DND-41 (cell line): ENCODE measurements at regions not wholly inside any gene's neighbourhood (a gene's known extent, or its start where the extent isn't known, plus 50 kb on each side); places are given as distances from the start of the nearest gene placed in this dataset.

Experiments used
- ATAC-seq: fragments of 200-7000 bp; cut with Tn5 transposase; 3 replicates; pipeline ENCODE4 v1.9.1; 2021; ENCODE audit warnings: low read depth; ENCODE audit not compliant: insufficient read depth
- DNase-seq: peaks from one replicate; pipeline ENCODE4 v3.0.0-alpha.2; 2020
- H2AFZ ChIP-seq: 2 replicates; pipeline ENCODE4 v1.6.0; 2012; ENCODE audit warnings: low read depth, low read length
- H3K27ac ChIP-seq: 2 replicates; pipeline ENCODE4 v1.5.1; 2012; ENCODE audit warnings: low read length, inconsistent platforms
- H3K27me3 ChIP-seq: fragments of 200-600 bp; sonication (generic); 2 replicates; pipeline ENCODE4 v1.6.0; 2012; ENCODE audit warnings: low read length, mild to moderate bottlenecking, inconsistent platforms; ENCODE audit not compliant: insufficient read depth, poor library complexity
- H3K36me3 ChIP-seq: 2 replicates; pipeline ENCODE4 v1.5.1; 2012; ENCODE audit warnings: low read length, inconsistent platforms; ENCODE audit not compliant: insufficient read depth
- H3K4me1 ChIP-seq: 2 replicates; pipeline ENCODE4 v1.5.1; 2012; ENCODE audit warnings: mild to moderate bottlenecking, low read length; ENCODE audit not compliant: insufficient read depth
- H3K4me2 ChIP-seq: 2 replicates; pipeline ENCODE4 v1.6.0; 2012; ENCODE audit warnings: mild to moderate bottlenecking, moderate library complexity, low read length, inconsistent platforms; ENCODE audit not compliant: insufficient read depth
- H3K4me3 ChIP-seq, 2 experiments: fragments of 200-600 bp in 1 of 2; shearing (Covaris generic) in 1 of 2; 2 replicates each; pipeline ENCODE4 v1.5.1; 2012 to 2016; ENCODE audit warnings: inconsistent platforms in 2 of 2, low read length in 2 of 2, mild to moderate bottlenecking in 2 of 2, low read depth in 1 of 2, moderate library complexity in 1 of 2
- H3K79me2 ChIP-seq: 2 replicates; pipeline ENCODE4 v1.6.0; 2012; ENCODE audit warnings: low read length, inconsistent platforms; ENCODE audit not compliant: insufficient read depth
- H3K9ac ChIP-seq: 2 replicates; pipeline ENCODE4 v1.6.0; 2012; ENCODE audit warnings: low read depth, mild to moderate bottlenecking, inconsistent platforms, low read length, moderate library complexity
- H3K9me3 ChIP-seq: 2 replicates; pipeline ENCODE4 v1.5.1; 2012; ENCODE audit warnings: low read length, moderate library complexity, mild to moderate bottlenecking, inconsistent platforms; ENCODE audit not compliant: insufficient read depth, severe bottlenecking
- H4K20me1 ChIP-seq: 2 replicates; pipeline ENCODE4 v1.6.0; 2012; ENCODE audit warnings: low read length; ENCODE audit not compliant: insufficient read depth
- CTCF ChIP-seq: IDR thresholded peaks from 2 replicates; pipeline ENCODE4 v1.5.1; 2012; ENCODE audit warnings: borderline replicate concordance, low read length, moderate library complexity, mild to moderate bottlenecking; ENCODE audit not compliant: poor library complexity, severe bottlenecking; ENCODE audit errors: extremely low read depth
- EZH2 ChIP-seq: IDR thresholded peaks from 3 replicates; pipeline ENCODE4 v1.6.1; 2012; ENCODE audit warnings: borderline replicate concordance, low read depth, mild to moderate bottlenecking, moderate library complexity, low read length, inconsistent platforms; ENCODE audit not compliant: severe bottlenecking

GRCh38 chr2:180478883-180479282 is 471.8 kb upstream of the CWC22 start:
- H3K79me2 ChIP-seq, result no peaks in the 10 kb centered on the region
- ATAC-seq, result no peak

GRCh38 chr2:180474716-180475115 is 467.6 kb upstream of the CWC22 start:
- H3K36me3 ChIP-seq, result no peaks in the 10 kb centered on the region
- no peak overlapping the region for H3K27ac ChIP-seq
- no peaks in the 10 kb centered on the region for H4K20me1 ChIP-seq
- no peaks in the 10 kb centered on the region for H3K4me1 ChIP-seq
- no peak overlapping the region for H3K4me2 ChIP-seq
- H2AFZ ChIP-seq, result no peak overlapping the region
- H3K4me3 ChIP-seq, result no peak overlapping the region
- TF ChIP-seq CTCF, result no peak
- no peak for TF ChIP-seq EZH2
- ATAC-seq (no peak), DNase-seq (no peak)
- no peaks in the 10 kb centered on the region for H3K9me3 ChIP-seq
- H3K9ac ChIP-seq, result no peak overlapping the region
- H3K79me2 ChIP-seq, result no peaks in the 10 kb centered on the region
- no peaks in the 10 kb centered on the region for H3K27me3 ChIP-seq

More at GRCh38 chr2:180478883-180479282, 471.8 kb upstream of the CWC22 start:
- Histone ChIP-seq H3K9ac (no peak overlapping the region), H3K27me3 (no peaks in the 10 kb centered on the region), H2AFZ (no peak overlapping the region), H3K9me3 (no peaks in the 10 kb centered on the region), H3K4me2 (no peak overlapping the region), H3K4me3 (no peak overlapping the region), H3K27ac (no peak overlapping the region), H3K4me1 (no peaks in the 10 kb centered on the region), H3K36me3 (no peaks in the 10 kb centered on the region), H4K20me1 (no peaks in the 10 kb centered on the region)
- DNase-seq, result no peak
- TF ChIP-seq CTCF, result no peak
- no peak for TF ChIP-seq EZH2

- Histone ChIP-seq H3K79me2 (no peaks in the 10 kb centered on the region), H3K27ac (no peak overlapping the region), H3K4me2 (no peak overlapping the region), H3K27me3 (no peaks in the 10 kb centered on the region), H2AFZ (no peak overlapping the region), H3K4me1 (no peaks in the 10 kb centered on the region), H3K9me3 (no peaks in the 10 kb centered on the region), H3K4me3 (no peak overlapping the region), H3K36me3 (no peaks in the 10 kb centered on the region), H4K20me1 (no peaks in the 10 kb centered on the region), H3K9ac (no peak overlapping the region)
- TF ChIP-seq EZH2, result no peak
- no peak for TF ChIP-seq CTCF
- DNase-seq (no peak), ATAC-seq (no peak)
These were observed 466.4 kb upstream of the CWC22 start for GRCh38 chr2:180473456-180473855.

- DNase-seq, result no peak
- no peak for ATAC-seq
- Histone ChIP-seq H3K4me2 (no peak overlapping the region), H3K4me1 (no peaks in the 10 kb centered on the region), H4K20me1 (no peaks in the 10 kb centered on the region), H3K9ac (no peak overlapping the region), H3K79me2 (no peaks in the 10 kb centered on the region), H3K4me3 (no peak overlapping the region), H3K36me3 (no peaks in the 10 kb centered on the region), H3K27me3 (no peaks in the 10 kb centered on the region), H3K9me3 (no peaks in the 10 kb centered on the region), H3K27ac (no peak overlapping the region), H2AFZ (no peak overlapping the region)
- no peak for TF ChIP-seq EZH2
- TF ChIP-seq CTCF, result no peak
These were observed 465.0 kb upstream of the CWC22 start for GRCh38 chr2:180472133-180472532.
